ENCODE measurements at regions not wholly inside any gene's neighbourhood (a gene's known extent, or its start where the extent isn't known, plus 50 kb on each side); places are given as distances from the start of the nearest gene placed in this dataset.

DNA sequence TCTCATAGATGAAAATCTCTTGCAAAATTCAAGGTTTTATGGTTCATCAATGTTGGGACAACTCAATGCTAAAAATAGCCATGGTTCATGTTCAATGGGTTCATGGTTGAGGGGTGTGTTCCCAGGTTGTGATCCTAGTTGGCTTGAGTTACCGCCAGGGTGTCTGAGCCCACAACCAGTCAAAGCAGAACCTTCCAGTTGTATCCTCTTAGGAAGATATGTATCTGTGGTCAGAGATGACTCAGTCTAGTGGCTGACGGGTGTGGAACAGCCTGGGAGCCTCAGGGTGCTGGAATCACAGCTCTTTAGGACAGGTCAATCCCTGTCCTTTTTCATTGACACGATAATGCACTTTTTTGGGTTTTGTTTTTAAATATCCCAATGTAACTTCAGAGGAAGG lies 192.3 kb upstream of the NR3C2 start:
- no peak overlapping the region for H3K4me2 ChIP-seq (replicated peaks; ENCODE audit: low read depth, low read length, poor library complexity, severe bottlenecking)
- H3K9me3 Mint-ChIP-seq (ENCODE audit: insufficient read depth): peaks cover 15% of the 10 kb centered on the region
- no peak overlapping the region for H3K4me3 Mint-ChIP-seq

DNA sequence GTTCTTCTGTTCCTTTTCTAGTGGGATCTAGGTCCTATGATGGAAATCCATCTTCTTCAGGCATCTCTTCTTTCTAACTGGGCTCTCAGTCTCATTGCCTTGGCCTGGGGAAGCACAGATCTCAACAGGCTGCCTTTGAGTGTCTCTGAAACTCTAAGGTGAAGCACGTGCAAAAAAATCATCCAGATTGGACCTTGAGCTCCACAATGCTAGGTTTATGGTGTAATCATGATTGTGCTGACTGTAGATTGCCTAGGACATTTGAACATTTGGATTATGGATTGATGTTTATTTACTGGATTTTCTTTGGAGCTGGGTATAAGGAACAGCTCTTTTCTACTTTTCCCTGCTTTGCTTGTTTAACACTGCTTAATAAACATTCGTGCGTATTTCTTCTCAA lies 191.5 kb upstream of the NR3C2 start:
- Mint-ChIP-seq H3K27ac (no peak overlapping the region), H3K4me3 (no peak overlapping the region), H3K27me3 (no peaks in the 10 kb centered on the region), H3K4me1 (no peaks in the 10 kb centered on the region), H3K9me3 (ENCODE audit: insufficient read depth) (peaks cover 11% of the 10 kb centered on the region)
- 80% methylated on average over 1 of the region's 3 CpGs for WGBS (ENCODE audit: insufficient coverage)
- ChIA-PET CTCF (no interaction called here), POLR2A (no interaction called here)
- Histone ChIP-seq H3K27ac (ENCODE audit: low read length in 2 of 2) (no peak overlapping the region), H3K27me3 (replicated peaks in 1 of 4; ENCODE audit: control extremely low read depth in 1 of 4, control insufficient read depth in 3 of 4, insufficient read depth in 4 of 4, low read length in 3 of 4) (no peaks in the 10 kb centered on the region), H2AFZ (ENCODE audit: insufficient read depth, low read depth, low read length, poor library complexity, severe bottlenecking) (no peak overlapping the region), H3K36me3 (replicated peaks in 1 of 2; ENCODE audit: control extremely low read depth in 1 of 2, control insufficient read depth in 1 of 2, extremely low read depth in 1 of 2, insufficient read depth in 2 of 2, low read length in 1 of 2) (no peaks in the 10 kb centered on the region), H3K9ac (ENCODE audit: low read length) (no peak overlapping the region), H4K20me1 (ENCODE audit: control insufficient read depth, insufficient read depth, low read length, poor library complexity, severe bottlenecking) (no peaks in the 10 kb centered on the region), H3K9me3 (ENCODE audit: control extremely low read depth in 1 of 3, control insufficient read depth in 2 of 3, insufficient read depth in 1 of 3, low read length in 2 of 3) (peaks cover 2 to 11% (median 8%) of the 10 kb centered on the region in 3 donors), H3K4me3 (ENCODE audit: control extremely low read depth in 1 of 5, extremely low read depth in 1 of 5, insufficient read depth in 1 of 5, low read depth in 2 of 5, low read length in 4 of 5) (no peak overlapping the region), H3K4me2 (replicated peaks; ENCODE audit: low read depth, low read length, poor library complexity, severe bottlenecking) (no peak overlapping the region), H3K79me2 (ENCODE audit: control insufficient read depth, insufficient read depth, low read length) (no peaks in the 10 kb centered on the region), H3K4me1 (ENCODE audit: control insufficient read depth in 2 of 2, insufficient read depth in 2 of 2, low read length in 2 of 2) (no peaks in the 10 kb centered on the region)
- intact Hi-C loops (cut with micrococcal nuclease): no loop called here
- no peak for TF ChIP-seq EZH2 (IDR thresholded peaks at IDR 0.05; ENCODE audit: borderline replicate concordance, insufficient read depth, low read depth, low read length, poor library complexity, severe bottlenecking)
- no peak for TF ChIP-seq CTCF (IDR thresholded peaks at IDR 0.05)
- no peak for ATAC-seq (ENCODE audit: low read depth)
- no peak for DNase-seq

More for the DNA sequence above, 192.3 kb upstream of the NR3C2 start:
- no peaks in the 10 kb centered on the region for H3K4me1 Mint-ChIP-seq
- no peaks in the 10 kb centered on the region for H3K27me3 Mint-ChIP-seq
- Histone ChIP-seq H3K27me3 (replicated peaks in 1 of 4; ENCODE audit: control extremely low read depth in 1 of 4, control insufficient read depth in 3 of 4, insufficient read depth in 4 of 4, low read length in 3 of 4) (no peaks in the 10 kb centered on the region), H3K4me1 (ENCODE audit: control insufficient read depth in 2 of 2, insufficient read depth in 2 of 2, low read length in 2 of 2) (no peaks in the 10 kb centered on the region), H3K9me3 (ENCODE audit: control extremely low read depth in 1 of 3, control insufficient read depth in 2 of 3, insufficient read depth in 1 of 3, low read length in 2 of 3) (peaks cover 2 to 11% (median 8%) of the 10 kb centered on the region in 3 donors), H4K20me1 (ENCODE audit: control insufficient read depth, insufficient read depth, low read length, poor library complexity, severe bottlenecking) (no peaks in the 10 kb centered on the region), H2AFZ (ENCODE audit: insufficient read depth, low read depth, low read length, poor library complexity, severe bottlenecking) (no peak overlapping the region), H3K27ac (ENCODE audit: low read length in 2 of 2) (no peak overlapping the region), H3K4me3 (ENCODE audit: control extremely low read depth in 1 of 5, extremely low read depth in 1 of 5, insufficient read depth in 1 of 5, low read depth in 2 of 5, low read length in 4 of 5) (no peak overlapping the region), H3K36me3 (replicated peaks in 1 of 2; ENCODE audit: control extremely low read depth in 1 of 2, control insufficient read depth in 1 of 2, extremely low read depth in 1 of 2, insufficient read depth in 2 of 2, low read length in 1 of 2) (no peaks in the 10 kb centered on the region), H3K9ac (ENCODE audit: low read length) (no peak overlapping the region), H3K79me2 (ENCODE audit: control insufficient read depth, insufficient read depth, low read length) (no peaks in the 10 kb centered on the region)
- CTCF ChIA-PET: interaction anchor here (0.7 kb wide), 1 partner anchor 1496 kb away, joined by 3 read pairs; no protein-coding TSS in a partner anchor
- POLR2A ChIA-PET: no interaction called here
- TF ChIP-seq CTCF (IDR thresholded peaks at IDR 0.05) (no peak), EZH2 (IDR thresholded peaks at IDR 0.05; ENCODE audit: borderline replicate concordance, insufficient read depth, low read depth, low read length, poor library complexity, severe bottlenecking) (no peak)
- WGBS (ENCODE audit: insufficient coverage): 83% methylated on average over 1 of the region's 3 CpGs
- H3K27ac Mint-ChIP-seq: no peak overlapping the region
- intact Hi-C loops (cut with micrococcal nuclease): no loop called here
- no peak for DNase-seq
- ATAC-seq (ENCODE audit: low read depth): no peak

All from B cell (primary cell).